Endothelial cell of umbilical vein (primary cell): ENCODE measurements at regions not wholly inside any gene's neighbourhood (a gene's known extent, or its start where the extent isn't known, plus 50 kb on each side); places are given as distances from the start of the nearest gene placed in this dataset.

ENCODE experiments used
- CTCF ChIP-seq, 2 donors: IDR thresholded peaks; 1 replicate in 1 of 2; 2 replicates in 1 of 2; pipeline ENCODE4 v1.5.1; 2011; ENCODE audit warnings: low read length in 2 of 2, mild to moderate bottlenecking in 2 of 2, moderate library complexity in 2 of 2, control low read depth in 1 of 2, inconsistent platforms in 1 of 2, low read depth in 1 of 2; ENCODE audit not compliant: insufficient read depth in 1 of 2; ENCODE audit errors: extremely low read depth in 1 of 2
- EZH2 ChIP-seq: IDR thresholded peaks from 2 replicates; pipeline ENCODE4 v1.6.1; 2012; ENCODE audit warnings: borderline replicate concordance, low read depth, mild to moderate bottlenecking, moderate library complexity, low read length, inconsistent platforms; ENCODE audit not compliant: severe bottlenecking
- GATA2 ChIP-seq: IDR thresholded peaks from 2 replicates; pipeline ENCODE4 v1.7.0; 2011; ENCODE audit warnings: low read depth, mild to moderate bottlenecking, moderate library complexity, mixed read lengths, low read length; ENCODE audit not compliant: insufficient read length, insufficient read depth
- JUN ChIP-seq: IDR thresholded peaks from 2 replicates; pipeline ENCODE4 v1.6.1; 2011; ENCODE audit warnings: borderline replicate concordance, low read depth; ENCODE audit not compliant: insufficient read length, insufficient read depth
- MAX ChIP-seq: IDR thresholded peaks from 2 replicates; pipeline ENCODE4 v1.6.1; 2011; ENCODE audit not compliant: insufficient read depth, insufficient read length
- MYC ChIP-seq: IDR thresholded peaks from one replicate; pipeline ENCODE4 v1.6.1; 2011; ENCODE audit warnings: mild to moderate bottlenecking, low read depth, low read length
- POLR2A ChIP-seq: IDR thresholded peaks from 2 replicates; pipeline ENCODE4 v1.6.1; 2012; ENCODE audit warnings: low read depth, mild to moderate bottlenecking, control low read depth, low read length

GRCh38 chr3:103269287-103269686 is 834.5 kb downstream of the ZPLD1 start:
- TF ChIP-seq CTCF (IDR thresholded peaks at IDR 0.05; ENCODE audit: extremely low read depth in 1 of 2, insufficient read depth in 1 of 2, low read depth in 1 of 2, low read length in 2 of 2) (no peak), GATA2 (no peak), EZH2 (no peak), POLR2A (no peak), MAX (no peak), JUN (no peak), MYC (no peak)
